GM18499 (cell line): ENCODE measurements at regions not wholly inside any gene's neighbourhood (a gene's known extent, or its start where the extent isn't known, plus 50 kb on each side); places are given as distances from the start of the nearest gene placed in this dataset.

ENCODE experiments used
- ATAC-seq: cut with Tn5 transposase; IDR thresholded peaks from one replicate; pipeline ENCODE4 v1.9.1; 2021; ENCODE audit warnings: moderate number of reproducible peaks; ENCODE audit not compliant: insufficient read depth, unreplicated experiment

DNA sequence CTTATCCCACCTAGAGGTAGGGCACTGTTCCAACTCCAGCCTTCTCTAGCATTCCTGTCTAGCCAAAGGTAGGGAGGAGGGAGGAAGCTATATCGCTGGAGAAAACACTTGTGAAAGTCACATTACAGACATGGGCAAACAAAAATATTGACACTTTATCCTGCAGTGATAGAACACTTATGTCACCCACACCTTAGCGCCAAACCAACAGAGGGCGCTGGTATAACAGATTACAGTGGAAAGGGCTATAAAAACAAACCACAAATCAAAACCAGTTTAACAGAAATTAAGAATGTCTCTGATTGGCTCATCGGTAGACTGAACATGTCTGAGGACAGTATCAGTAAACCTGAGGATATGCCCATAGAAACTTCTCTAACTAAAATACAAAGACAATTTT, 451.3 kb downstream of the TLL1 start:
- no peak for ATAC-seq

DNA sequence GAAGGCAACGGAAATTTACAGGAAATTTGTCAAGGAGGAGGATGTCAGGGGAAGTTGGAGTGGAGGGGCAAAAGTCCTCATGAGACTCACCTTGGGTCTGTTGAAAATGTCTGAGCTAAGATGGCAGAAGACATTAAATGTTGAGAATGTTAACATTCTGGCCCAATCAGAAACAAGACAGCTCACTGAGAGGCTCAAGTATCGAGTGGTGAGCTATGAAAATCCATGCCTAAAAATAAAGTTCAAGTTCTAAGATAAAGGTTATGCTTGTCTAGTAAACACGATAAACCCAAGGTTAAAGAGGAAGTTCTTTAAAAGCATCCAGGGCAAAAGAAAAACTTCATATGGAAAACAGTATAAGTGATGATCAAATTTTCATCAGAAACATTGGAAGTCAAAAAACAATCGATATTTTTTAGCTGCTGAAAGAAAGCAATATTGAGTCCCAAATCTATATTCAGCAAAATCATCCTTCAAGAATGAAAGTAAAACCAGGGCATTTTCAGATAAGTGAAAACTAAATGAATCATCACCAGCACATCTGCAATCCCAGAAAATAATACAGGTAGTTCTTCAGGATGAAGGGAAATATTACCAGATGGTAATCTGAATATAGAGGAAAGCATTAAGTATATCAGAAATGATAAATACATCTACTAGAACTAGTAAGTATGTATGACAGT, 462.4 kb downstream of the TLL1 start:
- no peak for ATAC-seq

DNA sequence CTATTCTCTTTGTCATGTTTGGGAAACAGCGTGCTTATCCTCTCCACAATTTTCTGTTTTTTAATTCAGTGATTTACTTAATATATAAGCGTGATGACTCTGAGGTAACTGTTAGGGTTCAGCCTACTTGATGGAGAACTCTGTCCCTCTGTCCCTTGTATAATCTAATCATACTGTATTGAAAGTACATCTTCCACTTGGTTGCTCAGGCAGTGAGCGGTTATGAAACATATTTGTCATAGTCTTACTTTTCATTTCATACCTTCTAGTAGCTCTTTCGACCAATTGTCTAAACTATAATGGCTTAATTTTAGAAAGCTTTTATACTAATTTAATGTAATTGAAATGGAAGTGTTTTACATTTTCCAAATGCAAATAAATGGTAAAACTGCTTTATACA, 469.0 kb downstream of the TLL1 start:
- no peak for ATAC-seq

DNA sequence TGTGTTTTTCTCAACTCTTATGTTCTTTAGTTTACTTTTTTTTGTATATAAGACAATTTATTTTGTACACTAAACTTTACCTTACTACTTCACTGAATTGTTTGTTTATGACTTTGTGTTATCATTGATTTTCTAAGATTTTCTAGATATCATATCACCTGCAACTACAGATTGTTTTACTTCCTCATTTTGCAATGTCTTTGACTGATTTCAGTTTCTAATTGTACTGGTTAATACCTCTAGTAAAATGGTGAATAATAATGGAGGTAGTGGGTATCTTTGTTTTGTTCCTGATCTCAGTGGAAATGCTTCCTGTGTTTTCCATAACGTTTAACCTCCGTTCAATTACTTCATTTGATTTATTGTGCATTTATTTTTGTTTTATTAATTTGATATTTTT, 490.2 kb downstream of the TLL1 start:
- no peak for ATAC-seq

DNA sequence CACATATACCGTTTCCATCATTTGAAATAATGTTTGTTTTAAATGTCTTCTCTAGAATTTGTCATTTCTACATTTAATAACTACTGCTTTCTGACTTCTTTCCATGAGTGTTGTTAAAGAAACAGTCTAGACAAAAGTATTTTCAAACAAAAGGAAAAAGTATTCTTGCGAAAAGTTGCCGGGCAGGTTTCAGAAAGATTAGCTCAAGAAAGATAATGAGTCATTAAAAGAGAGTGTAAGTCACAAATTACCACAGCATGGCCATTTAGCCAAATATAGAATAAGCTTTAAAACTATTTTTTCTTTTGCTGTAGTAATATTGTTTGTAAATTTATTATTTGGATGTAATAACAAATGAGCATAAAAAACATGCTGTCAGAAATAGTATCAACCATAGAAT, 493.0 kb downstream of the TLL1 start:
- no peak for ATAC-seq

DNA sequence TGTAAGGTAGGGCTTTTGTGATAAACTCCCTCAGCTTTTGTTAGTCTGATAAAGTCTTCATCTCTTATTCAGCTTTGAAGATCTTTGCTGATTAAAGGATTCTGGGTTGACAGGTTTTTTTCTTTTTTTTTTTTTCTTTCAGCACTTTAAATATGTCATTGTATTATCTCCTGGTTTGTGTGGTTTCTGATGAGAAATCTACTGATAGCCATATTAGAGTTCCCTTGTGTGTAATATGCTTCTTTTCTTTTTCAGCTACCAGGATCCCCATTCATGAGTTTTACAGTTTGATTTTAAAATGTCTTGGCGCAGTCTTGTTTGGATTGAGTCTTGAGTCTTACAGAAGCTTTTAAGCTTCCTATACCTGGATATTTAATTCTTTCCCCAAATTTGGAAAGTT, 504.5 kb downstream of the TLL1 start:
- no peak for ATAC-seq

DNA sequence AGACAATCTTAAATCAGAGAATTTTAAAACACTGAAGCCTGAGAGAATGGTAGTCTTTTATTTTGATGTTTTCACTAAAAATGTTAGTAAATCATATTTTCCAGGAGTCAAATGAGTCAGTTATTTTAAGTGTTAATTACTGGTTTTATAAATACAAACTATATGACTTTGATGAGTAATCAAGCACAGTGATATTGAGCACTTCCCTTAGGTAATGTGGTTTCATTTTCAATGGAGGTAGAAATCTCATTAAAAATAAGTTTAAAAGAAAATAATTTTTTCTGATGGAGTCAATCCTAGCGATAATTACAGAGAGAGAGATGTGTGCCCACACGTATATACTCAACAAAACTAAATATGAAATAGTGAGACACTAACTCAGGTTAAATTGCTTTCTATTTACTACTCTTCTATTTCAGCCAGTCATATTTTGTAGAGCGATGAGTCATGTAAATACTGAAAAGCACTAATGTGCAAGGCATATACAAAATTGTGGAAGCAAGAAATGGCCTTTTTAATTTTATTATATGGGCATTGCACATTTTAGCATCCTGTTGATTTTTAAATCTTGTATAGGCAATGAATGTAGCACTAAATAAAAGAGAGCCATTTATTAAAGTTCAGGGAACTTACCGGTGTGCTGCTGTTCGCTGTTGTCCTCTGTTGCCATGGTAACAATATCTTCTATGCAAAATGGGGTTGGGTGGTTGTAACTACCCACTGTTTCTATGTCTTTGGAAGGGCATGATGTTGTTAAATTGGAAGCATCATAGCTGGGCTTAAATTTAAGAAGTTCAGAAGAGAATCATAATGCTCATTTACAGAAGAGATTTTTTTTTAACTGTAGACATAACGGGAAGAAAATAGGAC, 513.7 kb downstream of the TLL1 start:
- no peak for ATAC-seq

DNA sequence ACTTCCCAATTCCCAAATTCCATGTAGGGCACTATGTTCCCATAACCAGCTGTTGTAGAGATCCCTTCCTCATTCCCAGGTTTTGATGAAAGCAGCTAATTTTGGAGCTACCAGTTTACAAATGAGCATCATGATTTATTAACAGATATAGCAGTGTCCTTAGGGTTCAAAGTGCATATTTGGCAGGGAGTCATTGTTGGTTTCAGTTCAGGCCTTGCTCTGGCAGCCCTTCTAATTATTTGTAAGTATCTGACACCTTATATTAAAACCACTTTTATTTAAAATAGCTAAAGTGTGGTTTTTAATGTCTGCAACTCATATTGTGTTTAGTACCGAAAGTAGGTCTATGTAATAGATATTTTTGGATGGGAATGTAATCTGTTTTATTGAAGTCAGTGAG, 518.5 kb downstream of the TLL1 start:
- ATAC-seq = no peak

DNA sequence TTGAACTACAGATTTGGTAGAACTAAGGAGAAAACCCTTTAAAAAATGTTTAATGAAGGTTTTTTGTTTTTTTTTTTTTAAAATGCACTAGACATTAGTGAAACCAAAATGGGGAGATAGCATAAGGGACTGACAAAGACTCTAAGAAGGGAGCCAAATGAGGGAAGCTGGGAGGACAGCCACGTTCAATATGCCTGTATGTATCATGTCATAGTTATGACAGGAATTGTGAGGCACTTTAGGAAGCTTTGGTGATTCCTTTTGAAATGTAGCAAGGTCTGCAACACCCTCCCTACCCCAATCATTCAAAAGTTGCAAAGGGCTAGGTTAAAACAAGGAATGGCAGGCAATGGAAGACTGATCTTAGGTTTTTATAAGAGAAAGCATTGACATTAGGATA, 526.0 kb downstream of the TLL1 start:
- no peak for ATAC-seq

DNA sequence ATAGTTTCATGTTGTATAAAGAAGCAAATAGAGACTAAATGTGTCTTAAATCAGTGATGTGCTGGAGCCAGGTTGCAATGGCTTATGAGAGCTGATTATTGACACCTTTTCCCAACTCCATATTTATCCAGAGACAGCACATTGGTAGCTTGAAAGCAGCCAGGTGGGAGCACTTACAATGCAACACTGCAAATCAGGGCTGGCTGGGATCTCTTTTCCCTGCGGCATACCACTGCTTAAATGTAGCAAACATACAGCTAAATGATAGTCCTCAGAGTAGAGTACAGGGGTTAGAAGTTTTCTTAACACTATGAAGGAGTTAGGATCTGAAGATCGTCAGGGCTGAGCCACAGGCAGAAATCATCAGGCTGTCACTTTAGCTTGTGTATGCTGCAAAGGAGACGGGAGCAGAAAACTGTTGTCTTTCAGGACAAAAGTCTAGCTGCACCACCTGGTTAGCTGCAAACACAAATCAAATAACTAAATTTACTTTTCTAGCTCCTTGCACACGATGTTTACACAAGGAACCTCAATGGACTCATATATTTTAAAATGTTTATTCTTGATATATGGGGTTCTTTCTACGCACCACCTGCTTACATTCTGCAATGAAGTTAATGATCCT, 527.3 kb downstream of the TLL1 start:
- ATAC-seq = no peak

DNA sequence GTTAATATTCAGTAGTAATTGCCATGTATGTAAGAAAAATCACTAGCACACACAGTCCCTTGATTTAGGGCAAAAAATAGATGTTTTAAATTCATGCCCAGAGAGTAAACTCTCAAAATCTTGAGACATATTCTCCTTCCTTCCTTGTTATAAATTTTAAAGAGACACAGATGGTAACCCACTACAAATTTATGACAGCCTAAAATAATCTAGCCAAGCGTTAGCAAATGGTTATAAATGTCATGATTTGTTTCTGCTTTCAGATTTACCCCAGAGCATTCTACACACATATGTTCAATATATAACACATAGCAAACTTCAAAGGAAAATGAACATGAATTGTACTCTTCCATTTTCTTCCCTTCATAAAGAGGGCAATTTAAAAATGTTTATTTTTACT, 540.3 kb downstream of the TLL1 start:
- ATAC-seq = no peak

DNA sequence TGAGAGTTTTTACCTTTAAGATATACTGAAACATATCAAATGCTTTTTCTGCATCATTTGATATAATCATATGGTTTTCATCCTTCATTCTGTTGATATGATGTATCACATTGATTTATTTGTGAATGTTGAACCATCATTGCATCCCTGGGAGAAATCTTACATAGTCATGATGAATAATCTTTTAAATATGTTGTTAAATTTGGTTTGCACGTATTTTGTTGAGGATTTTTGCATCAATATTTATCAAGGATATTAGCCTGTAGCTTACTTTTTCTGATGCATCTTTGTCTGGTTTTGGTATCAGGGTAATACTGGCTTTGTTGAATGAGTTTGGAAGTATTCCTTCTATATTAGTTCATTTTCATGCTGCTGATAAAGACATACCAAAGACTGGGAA, 541.4 kb downstream of the TLL1 start:
- no peak for ATAC-seq

DNA sequence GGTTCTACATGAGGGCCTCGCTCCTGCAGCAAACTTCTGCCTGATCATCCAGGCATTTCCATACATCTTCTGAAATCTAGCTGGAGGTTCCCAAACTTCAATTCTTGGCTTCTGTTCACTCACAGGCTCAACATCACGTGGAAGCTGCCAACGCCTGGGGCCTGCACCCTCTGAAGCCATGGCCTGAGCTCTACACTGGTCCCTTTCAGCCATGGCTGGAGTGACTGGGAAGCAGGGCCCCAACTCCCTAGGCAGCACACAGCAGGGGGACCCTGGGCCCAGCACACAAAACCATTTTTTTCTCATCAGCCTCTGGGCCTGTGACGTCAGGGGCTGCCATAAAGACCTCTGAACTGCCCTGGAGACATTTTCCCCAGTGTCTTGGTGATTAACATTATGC, 542.7 kb downstream of the TLL1 start:
- no peak for ATAC-seq

DNA sequence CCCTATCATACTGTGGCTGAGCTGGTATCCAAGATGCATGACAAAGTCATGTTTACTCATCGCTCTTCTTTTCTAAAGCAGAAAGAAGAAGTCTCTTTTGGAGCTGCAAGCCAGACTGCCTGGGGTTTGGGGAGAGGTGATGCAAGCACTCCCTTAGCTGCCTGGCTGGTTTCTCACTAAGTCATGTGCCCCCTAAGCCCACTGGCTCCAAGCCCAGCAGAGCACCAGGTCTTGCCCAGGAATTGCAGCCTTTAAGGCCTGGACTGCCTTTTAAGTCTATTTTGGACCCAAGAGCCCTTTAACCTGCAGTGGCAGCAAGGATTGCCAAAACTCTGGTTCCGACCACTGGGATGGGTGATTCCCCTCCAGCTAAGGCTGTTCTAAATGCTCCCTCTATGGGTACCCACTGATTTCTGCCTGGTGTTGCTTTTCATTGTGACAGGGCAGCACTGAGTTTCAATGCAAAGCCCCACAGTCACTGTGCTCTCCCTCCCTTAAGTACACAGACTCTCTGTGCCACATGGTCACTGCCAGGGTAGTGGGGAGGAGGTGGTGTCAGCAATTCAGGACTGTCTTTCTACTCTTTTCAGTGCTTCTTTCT, 548.6 kb downstream of the TLL1 start:
- no peak for ATAC-seq

DNA sequence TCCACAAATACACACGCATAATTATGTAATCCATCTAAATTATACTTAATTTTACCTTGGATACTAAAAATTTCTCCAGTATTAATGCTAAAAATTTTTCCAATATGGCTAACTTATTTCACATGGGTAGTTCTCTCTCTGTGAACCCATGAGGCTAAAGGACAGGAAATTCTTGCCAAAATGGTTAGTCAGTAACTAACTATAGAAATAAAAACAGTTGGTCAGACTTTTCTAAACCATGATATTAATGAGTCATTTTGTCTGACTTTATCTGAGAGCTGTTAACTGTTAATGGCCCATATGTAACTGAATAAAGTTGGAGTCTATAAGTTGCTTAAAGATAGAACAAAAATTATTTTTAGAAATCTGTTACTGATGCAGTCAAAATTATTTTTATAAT, 549.4 kb downstream of the TLL1 start:
- no peak for ATAC-seq

DNA sequence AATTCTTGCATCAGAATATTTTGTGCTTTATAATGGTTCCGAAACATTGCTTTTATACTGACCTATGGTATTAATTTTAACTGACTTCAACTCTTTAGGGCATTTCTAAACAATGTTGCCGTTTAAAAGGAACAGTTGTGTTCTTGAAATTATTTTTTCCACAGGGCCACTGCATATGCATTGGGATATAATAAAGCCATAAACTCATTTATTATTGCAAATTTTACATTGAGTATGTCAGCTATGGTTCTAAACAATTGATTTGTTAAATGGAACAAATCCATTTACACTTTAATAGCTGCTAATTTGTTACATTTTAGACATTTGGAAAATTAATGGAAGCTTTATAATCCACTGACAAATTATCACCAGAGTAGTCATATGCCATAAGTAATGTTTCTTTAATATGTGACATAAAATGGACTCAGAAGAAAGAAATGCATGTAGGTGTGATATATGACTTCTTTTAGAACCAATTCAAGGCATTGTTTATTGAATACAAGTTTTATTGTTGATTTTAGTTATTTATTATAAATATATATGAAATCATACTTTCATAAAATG, 553.3 kb downstream of the TLL1 start:
- ATAC-seq = no peak

DNA sequence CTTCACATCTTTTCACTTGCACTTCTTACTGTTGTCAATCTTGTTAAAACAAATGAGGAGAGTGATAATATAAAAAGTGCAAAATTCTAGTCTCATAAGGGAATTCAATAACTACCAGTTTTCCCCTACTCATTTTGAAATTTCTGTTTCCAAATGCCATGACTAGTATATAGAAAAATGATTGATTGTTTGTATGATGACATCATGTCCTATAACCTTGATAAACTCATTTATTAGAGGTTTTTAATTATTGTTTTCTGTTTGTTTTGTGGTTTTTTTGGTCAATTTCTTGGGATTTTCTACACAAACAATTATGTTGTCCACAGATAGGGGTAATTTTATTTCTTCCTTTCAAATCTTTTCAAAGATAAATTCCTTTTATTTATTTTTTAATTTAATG, 559.1 kb downstream of the TLL1 start:
- no peak for ATAC-seq

DNA sequence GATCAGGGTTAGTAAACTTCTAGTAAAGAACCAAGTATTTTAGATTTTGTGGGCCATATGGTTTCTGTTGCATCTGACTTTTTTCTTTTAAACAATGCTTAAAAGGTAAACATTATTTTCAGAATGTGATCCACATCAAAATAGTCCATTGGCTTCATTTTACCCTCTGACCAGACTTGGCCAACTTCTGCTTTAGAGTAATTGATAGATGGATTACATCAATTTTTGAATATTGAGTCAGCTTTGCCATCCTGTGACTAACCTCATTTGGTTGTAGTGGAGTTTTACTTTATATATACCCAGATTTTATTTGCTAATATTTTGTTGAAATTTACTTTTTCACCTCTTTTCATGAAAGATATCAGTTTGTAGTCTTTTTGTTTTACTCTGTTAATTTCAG, 559.8 kb downstream of the TLL1 start:
- ATAC-seq = no peak

DNA sequence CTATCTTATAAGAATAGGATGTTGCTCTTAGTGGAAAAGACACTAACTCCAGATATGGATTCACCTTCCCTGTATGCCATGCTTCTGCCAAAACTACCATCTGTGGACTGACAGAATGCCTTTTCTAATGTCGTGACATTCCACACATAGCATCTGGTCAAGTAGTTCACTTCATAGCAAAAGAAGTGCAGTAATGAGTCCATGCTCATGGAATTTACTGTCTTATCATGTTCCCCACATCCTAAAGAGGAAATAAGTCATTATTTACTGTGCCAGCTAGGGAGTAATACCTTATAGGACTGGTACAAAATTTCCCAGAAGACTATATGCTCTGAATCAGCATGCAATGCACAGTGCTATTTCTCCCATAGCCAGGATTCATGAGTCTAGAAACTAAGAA, 562.4 kb downstream of the TLL1 start:
- no peak for ATAC-seq

DNA sequence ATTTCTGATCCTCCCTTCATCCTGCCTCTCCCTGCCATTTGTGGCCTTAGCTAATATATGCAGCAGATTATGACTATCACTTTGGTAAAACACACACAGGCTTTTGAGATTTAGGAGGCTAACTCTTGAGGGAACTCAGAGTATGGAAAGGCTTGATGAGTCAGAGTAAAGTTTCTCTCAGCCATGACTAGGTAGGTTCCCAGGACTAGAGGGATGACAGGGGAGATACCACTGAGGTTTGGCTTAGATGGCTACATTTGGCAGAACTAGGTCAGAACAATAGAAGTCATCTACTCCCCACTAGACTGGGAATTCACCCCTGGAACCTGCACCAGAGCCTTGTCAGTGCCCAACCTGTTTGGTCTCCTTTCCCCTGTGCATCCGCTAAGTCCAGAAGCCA, 585.7 kb downstream of the TLL1 start:
- ATAC-seq = no peak

DNA sequence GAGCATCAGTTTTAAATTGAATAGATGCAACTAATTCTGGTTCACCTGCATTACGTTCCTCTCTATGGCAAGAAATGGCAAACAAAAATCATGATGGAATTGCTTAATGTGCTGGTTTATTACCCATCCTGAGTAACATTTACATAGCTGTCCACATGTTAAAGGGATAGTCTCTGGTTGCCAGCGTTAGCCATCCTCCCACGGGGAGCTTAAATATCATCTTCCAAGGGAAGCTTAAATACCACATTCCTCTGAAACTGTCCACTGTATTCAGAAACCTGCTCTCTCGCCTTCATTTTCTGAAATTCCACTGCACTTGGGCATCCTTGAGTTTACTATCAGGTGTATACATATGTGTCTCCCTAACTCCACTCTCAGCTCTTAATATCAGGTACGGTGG, 586.6 kb downstream of the TLL1 start:
- no peak for ATAC-seq
